Mucosa of rectum (tissue), 2 donors: ENCODE measurements at regions not wholly inside any gene's neighbourhood (a gene's known extent, or its start where the extent isn't known, plus 50 kb on each side); places are given as distances from the start of the nearest gene placed in this dataset.

ENCODE experiments used
- H3K27ac ChIP-seq, 2 donors: one replicate each; pipeline ENCODE4 v1.7.0; 2013; ENCODE audit warnings: inconsistent platforms in 2 of 2, low read depth in 2 of 2, low read length in 2 of 2
- H3K27me3 ChIP-seq, 2 donors: one replicate each; pipeline ENCODE4 v1.7.0; 2013; ENCODE audit warnings: low read length in 2 of 2; ENCODE audit not compliant: control insufficient read depth in 2 of 2, insufficient read depth in 2 of 2
- H3K36me3 ChIP-seq, 2 donors: one replicate each; pipeline ENCODE4 v1.7.0; 2013; ENCODE audit warnings: low read length in 2 of 2; ENCODE audit not compliant: control insufficient read depth in 2 of 2, insufficient read depth in 2 of 2
- H3K4me1 ChIP-seq, 2 donors: one replicate each; pipeline ENCODE4 v1.7.0; 2013; ENCODE audit warnings: low read length in 2 of 2, mild to moderate bottlenecking in 1 of 2; ENCODE audit not compliant: control insufficient read depth in 2 of 2, insufficient read depth in 2 of 2
- H3K4me3 ChIP-seq, 2 donors: one replicate each; pipeline ENCODE4 v1.7.0; 2013; ENCODE audit warnings: low read length in 2 of 2
- H3K9ac ChIP-seq, 2 donors: one replicate each; pipeline ENCODE4 v1.7.0; 2013; ENCODE audit warnings: low read length in 2 of 2, low read depth in 1 of 2, mild to moderate bottlenecking in 1 of 2
- H3K9me3 ChIP-seq, 2 donors: one replicate each; pipeline ENCODE4 v1.7.0; 2013; ENCODE audit warnings: low read length in 2 of 2; ENCODE audit not compliant: control insufficient read depth in 2 of 2
- donor health status: healthy.
- donor health status: Normal muscosa, but diverticular disease.

DNA sequence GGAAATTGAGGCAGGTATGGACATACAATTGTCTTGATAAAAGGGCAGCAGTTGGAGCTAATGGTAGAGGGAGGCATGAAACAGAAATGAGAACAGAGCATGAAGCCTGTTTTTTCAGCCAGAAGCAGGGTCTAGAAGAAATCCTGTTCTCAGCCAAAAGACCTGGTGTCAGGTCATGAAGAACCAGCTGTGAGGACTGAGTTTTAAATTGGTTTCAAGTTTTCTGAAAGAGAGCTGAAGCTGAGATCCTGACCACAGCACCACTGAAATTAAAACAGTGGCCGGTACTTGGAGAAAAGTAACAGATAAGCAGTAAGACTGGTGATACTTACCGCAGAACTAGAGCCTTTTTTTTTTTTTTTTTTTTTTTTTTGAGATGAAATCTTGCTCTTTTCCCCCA, 283.8 kb upstream of the BMP2 start:
- no peaks in the 10 kb centered on the region for H3K4me1 ChIP-seq
- no peak overlapping the region for H3K4me3 ChIP-seq
- no peaks in the 10 kb centered on the region for H3K36me3 ChIP-seq
- H3K9ac ChIP-seq = no peak overlapping the region
- no peaks in the 10 kb centered on the region for H3K27me3 ChIP-seq
- H3K9me3 ChIP-seq = no peaks in the 10 kb centered on the region
- H3K27ac ChIP-seq = no peak overlapping the region

DNA sequence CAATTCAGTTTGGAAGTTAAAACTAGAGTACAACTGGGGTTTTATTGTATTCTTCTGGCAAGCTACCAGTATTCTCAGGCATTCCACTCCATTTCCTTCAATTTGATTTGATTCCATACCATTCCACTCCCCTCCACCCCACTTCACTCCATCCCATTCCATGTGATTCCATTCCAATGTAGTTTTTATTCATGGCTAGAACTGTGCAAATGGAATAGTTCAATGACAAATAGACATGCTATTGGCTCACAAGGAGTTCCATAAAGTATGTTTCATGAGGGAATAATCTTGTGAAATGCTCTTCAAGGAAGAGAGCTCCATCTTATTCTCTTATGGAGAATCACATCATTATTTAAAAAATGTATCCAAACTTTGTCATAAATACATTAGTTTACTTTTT, 285.0 kb upstream of the BMP2 start:
- Histone ChIP-seq H3K4me3 (no peak overlapping the region), H3K27me3 (no peaks in the 10 kb centered on the region), H3K27ac (no peak overlapping the region), H3K36me3 (no peaks in the 10 kb centered on the region), H3K9me3 (no peaks in the 10 kb centered on the region), H3K9ac (no peak overlapping the region), H3K4me1 (no peaks in the 10 kb centered on the region)

DNA sequence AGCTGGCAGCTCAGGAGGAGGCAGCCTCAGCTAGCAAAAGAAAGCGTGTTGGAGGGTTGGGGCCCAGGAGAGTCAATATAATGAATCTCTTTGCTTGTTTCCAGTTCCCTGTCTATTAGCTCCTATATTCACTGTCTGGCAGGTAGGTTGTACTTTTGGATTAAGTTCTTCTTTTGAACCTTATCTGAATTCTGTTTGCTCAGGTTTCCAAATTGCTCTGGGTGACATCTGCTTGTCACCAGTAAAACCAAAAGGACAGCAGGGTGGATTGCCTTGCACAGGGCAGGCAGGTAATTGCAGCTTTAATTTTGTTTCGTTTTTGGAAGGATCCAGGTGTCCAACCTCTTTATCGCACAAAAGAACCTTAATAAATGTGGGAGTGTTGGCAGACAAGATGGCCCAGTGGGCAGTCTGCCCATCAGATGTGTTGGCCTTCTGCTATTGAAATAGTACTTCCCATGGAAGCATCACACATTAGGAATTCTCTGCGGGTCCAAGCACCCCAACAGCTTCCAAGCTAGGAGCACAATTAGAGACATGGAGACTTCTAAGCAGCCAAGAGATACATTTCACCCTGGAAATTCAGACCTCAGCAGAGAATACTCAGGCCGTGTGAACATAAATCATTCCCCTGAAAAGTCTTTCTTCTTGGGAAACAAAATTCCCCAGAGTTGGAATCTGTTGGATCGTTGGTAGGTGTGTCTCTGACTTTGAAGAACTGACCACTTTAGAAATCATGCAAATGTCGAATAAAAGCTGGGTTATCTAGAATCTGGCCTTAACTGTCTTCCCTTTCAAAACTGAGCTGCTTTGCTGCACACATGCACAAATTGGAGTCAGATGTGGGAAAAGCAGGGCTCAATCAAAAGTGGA, 286.9 kb upstream of the BMP2 start:
- H3K27ac ChIP-seq = no peak overlapping the region
- no peaks in the 10 kb centered on the region for H3K9me3 ChIP-seq
- no peaks in the 10 kb centered on the region for H3K4me1 ChIP-seq
- no peaks in the 10 kb centered on the region for H3K27me3 ChIP-seq
- no peaks in the 10 kb centered on the region for H3K36me3 ChIP-seq
- no peak overlapping the region for H3K9ac ChIP-seq
- no peak overlapping the region for H3K4me3 ChIP-seq

DNA sequence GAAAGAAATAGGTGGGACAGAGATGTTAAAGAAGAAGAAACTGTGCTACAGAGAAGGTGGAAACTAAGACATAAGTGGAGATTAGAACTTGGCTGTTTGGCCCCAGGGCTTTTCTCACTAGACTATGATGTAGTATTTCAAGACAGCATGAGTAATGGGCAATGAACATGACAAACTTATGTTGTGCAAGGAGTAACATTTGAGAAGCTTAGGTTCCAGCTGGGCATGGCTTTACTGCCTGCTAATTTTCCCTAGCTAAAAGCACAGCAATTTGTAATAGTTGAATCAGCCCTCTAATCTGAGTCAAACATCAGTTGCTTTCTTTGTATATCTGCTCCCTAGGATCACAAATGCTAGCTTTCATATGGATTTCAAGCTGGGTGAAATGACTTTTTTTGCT, 294.3 kb upstream of the BMP2 start:
- no peak overlapping the region for H3K27ac ChIP-seq
- H3K4me3 ChIP-seq = no peak overlapping the region
- H3K9ac ChIP-seq = no peak overlapping the region
- H3K4me1 ChIP-seq = no peaks in the 10 kb centered on the region
- no peaks in the 10 kb centered on the region for H3K9me3 ChIP-seq
- H3K36me3 ChIP-seq = no peaks in the 10 kb centered on the region
- H3K27me3 ChIP-seq = no peaks in the 10 kb centered on the region

DNA sequence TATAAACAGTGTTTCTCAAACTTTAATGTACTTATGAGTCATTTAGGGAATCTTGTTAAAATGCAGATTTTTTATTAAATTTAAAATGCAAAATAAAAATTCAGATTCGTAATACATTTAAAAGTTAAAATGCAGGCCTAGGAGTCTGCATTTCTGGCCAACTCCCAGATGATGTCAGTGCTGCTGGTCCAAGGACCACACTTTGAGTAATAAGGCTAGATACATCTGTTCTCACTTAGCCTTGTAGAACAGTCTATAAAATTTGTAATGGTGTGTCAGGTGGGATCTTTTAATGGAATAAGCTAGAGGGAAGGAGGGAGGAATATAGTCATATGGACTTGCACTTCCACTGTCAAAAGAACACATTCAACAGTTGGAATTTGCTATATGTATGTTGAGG, 295.6 kb upstream of the BMP2 start:
- no peak overlapping the region for H3K4me3 ChIP-seq
- no peak overlapping the region for H3K9ac ChIP-seq
- H3K36me3 ChIP-seq = no peaks in the 10 kb centered on the region
- H3K4me1 ChIP-seq = no peaks in the 10 kb centered on the region
- no peaks in the 10 kb centered on the region for H3K9me3 ChIP-seq
- no peak overlapping the region for H3K27ac ChIP-seq
- no peaks in the 10 kb centered on the region for H3K27me3 ChIP-seq

DNA sequence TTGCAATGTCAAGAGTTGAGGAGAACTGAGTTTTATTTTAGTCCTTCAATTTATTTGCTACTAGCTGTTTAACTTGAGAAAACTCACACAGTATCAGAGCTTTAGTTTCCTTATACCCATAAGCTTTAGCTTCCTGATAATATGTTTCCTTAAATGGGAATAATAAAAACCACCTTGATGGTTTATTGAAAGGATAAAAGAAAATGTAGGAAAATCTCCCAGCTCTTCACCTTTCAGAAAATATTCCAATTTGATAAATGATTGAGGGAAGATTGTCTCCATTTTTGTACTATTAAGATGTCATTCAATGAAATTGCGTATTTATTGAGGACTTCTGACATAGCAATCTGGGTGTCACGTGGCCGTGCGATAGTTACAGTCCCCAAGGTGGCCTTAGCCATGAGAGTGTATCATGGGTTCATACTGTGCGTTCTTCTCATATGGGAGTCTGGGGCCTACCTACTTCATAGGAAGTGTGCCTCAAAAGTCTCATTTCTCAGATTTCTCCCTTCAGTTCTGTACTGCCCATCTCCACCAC, 296.3 kb upstream of the BMP2 start:
- no peaks in the 10 kb centered on the region for H3K4me1 ChIP-seq

DNA sequence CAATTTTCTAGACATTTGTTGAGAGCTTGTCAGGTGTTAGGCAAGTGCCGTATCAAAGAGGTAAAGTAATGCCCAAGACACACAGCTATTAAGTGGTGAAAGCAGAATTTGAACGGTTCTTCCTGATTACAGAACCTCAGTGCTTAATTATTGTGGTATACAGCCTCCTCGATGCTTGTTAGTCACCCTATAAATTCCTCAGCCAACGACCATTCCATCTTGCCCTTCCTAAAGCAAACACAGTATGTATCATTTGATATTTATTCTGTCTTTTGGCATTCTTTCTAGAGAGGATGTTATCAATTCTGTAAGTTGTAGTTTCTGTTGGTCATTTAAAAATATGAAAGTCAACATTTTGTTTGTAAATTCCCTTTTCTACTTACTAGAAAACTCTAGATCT, 297.8 kb upstream of the BMP2 start:
- H3K4me3 ChIP-seq = no peak overlapping the region
- H3K9ac ChIP-seq = no peak overlapping the region
- no peaks in the 10 kb centered on the region for H3K4me1 ChIP-seq
- H3K27ac ChIP-seq = no peak overlapping the region
- H3K36me3 ChIP-seq = no peaks in the 10 kb centered on the region
- H3K27me3 ChIP-seq = no peaks in the 10 kb centered on the region
- no peaks in the 10 kb centered on the region for H3K9me3 ChIP-seq

More for the DNA sequence above, 296.3 kb upstream of the BMP2 start:
- Histone ChIP-seq H3K27me3 (no peaks in the 10 kb centered on the region), H3K27ac (no peak overlapping the region), H3K9me3 (no peaks in the 10 kb centered on the region), H3K36me3 (no peaks in the 10 kb centered on the region), H3K9ac (no peak overlapping the region), H3K4me3 (no peak overlapping the region)

DNA sequence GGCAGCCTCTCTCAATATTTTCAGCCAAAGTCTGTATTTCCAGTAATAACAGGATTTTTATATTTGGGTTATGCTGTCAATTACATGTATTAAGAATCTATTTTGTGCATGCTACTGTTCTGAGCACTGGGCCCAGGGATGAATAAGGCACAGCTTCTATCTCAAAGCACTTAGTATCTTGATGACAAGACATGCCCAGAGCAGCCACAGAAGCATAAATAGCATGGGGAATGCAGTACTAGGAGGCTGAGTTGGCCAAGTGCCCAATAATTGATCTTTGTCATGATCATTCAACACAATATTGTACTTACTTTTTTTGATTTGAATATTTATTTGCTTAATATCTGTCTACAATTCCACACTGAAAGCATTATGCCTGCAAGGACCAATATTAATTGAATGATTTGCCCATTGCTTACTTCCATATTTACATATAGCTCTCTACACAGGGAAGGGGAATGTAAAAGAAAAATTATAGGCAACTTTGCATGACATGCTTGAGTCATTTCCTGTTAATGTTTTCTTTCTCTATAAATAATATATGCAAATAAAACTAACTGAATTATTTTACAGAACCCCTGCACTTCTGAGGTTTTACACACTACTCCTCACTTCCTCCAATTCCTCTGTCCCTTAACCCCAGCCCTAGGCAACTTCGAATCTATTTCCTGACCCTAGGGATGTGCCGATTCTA, 298.9 kb upstream of the BMP2 start:
- Histone ChIP-seq H3K27me3 (no peaks in the 10 kb centered on the region), H3K27ac (no peak overlapping the region), H3K36me3 (no peaks in the 10 kb centered on the region), H3K9ac (no peak overlapping the region), H3K4me3 (no peak overlapping the region), H3K9me3 (no peaks in the 10 kb centered on the region), H3K4me1 (no peaks in the 10 kb centered on the region)

DNA sequence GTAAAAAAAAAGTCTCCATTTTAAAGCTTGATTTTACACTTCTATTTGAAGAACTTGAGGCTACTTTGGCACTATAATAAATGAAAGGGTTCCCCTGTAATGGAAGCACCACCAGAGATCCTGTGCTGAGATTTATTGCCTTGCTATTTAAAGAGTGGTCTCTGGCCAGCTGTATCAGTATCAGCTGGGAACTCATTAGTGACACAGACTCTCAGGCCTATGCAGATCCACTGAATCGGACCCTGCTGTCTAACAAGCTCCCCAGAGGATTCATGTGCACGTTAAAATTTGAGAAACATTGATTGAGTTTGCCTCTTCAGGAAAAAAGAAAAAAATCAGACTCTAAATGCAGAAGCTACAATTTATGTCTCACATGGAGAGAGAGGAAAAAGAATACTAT, 299.9 kb upstream of the BMP2 start:
- H3K27me3 ChIP-seq = no peaks in the 10 kb centered on the region
- H3K9ac ChIP-seq = no peak overlapping the region

DNA sequence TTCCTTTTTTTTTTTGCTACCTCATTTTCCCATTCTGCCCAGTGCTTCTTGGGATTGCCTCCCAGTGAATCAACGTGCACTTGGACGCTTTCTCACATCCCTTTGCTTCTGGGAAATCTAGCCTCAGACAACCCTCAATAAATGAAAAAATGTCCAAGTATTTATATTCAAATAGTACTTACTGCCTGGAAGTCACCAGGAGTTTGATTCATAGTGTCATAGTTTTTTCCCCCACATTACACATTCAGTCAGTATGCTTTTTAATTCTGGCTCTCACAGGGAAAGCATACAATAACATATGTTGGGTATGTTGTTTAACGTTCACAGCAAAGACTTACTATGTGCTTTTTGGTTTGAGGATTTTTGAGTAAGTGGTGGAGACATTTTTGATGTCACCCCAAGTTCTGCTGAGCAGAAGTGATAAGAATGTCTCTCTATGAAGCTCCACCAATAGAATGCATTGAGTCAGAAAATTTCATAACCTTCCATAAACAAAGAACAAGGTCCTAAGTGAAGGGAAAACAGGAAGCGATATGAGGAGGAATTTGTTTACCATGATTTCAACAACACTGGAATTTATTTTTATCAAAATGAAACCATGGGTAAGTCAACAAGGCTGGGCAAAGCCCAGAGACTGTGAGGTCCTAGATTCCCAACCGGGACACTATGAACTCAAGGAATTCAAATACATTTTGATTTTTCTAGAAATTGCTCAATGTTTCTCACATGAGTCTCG, 301.2 kb upstream of the BMP2 start:
- Histone ChIP-seq H3K36me3 (no peaks in the 10 kb centered on the region), H3K27me3 (no peaks in the 10 kb centered on the region), H3K4me3 (no peak overlapping the region), H3K4me1 (no peaks in the 10 kb centered on the region), H3K27ac (no peak overlapping the region), H3K9me3 (no peaks in the 10 kb centered on the region), H3K9ac (no peak overlapping the region)

More for the DNA sequence above, 299.9 kb upstream of the BMP2 start:
- Histone ChIP-seq H3K4me3 (no peak overlapping the region), H3K9me3 (no peaks in the 10 kb centered on the region), H3K27ac (no peak overlapping the region), H3K4me1 (no peaks in the 10 kb centered on the region), H3K36me3 (no peaks in the 10 kb centered on the region)
